ENCODE measurements at regions not wholly inside any gene's neighbourhood (a gene's known extent, or its start where the extent isn't known, plus 50 kb on each side); places are given as distances from the start of the nearest gene placed in this dataset.

- TF ChIP-seq KLF8 (tag by site-specific recombination; IDR thresholded peaks at IDR 0.05), result no peak
- TF ChIP-seq BCL11B (tag by site-specific recombination; IDR thresholded peaks at IDR 0.05; ENCODE audit: low read depth), result no peak
- TF ChIP-seq ZNF394 (tag by site-specific recombination; IDR thresholded peaks at IDR 0.05; ENCODE audit: borderline replicate concordance), result no peak
- TF ChIP-seq ZSCAN30 (tag by site-specific recombination; IDR thresholded peaks at IDR 0.05), result no peak
- TF ChIP-seq ZNF311 (tag by site-specific recombination; IDR thresholded peaks at IDR 0.05; ENCODE audit: borderline replicate concordance), result no peak
- no peak for TF ChIP-seq ZNF521 (tag by site-specific recombination; IDR thresholded peaks at IDR 0.05)
- no peak for TF ChIP-seq ZBTB11 (tag by site-specific recombination; conservative IDR thresholded peaks at IDR 0.05; ENCODE audit: low read depth)
These were observed 1048.8 kb upstream of the EEF2KMT start (continued) for GRCh38 chr16:6146356-6146755.

GRCh38 chr16:6144463-6144862 is 1046.9 kb upstream of the EEF2KMT start:
- ChIA-PET POLR2A (no interaction called here), CTCF (no interaction called here)
- no peak overlapping the region for H3K4me3 ChIP-seq (ENCODE audit: low read depth, low read length)
- TF ChIP-seq ZNF138 (tag by site-specific recombination; IDR thresholded peaks at IDR 0.05; ENCODE audit: borderline replicate concordance) (no peak), ZNF530 (tag by site-specific recombination; IDR thresholded peaks at IDR 0.05; ENCODE audit: low read depth) (no peak), ZNF175 (tag by site-specific recombination; IDR thresholded peaks at IDR 0.05) (no peak)
- no peaks in the 10 kb centered on the region for H3K9me3 ChIP-seq (ENCODE audit: control insufficient read depth, insufficient read depth, low read depth, low read length)
- no peaks in the 10 kb centered on the region for H3K36me3 ChIP-seq (ENCODE audit: control insufficient read depth in 2 of 2, insufficient read depth in 1 of 2, low read length in 2 of 2)
- no peaks in the 10 kb centered on the region for H3K4me1 ChIP-seq (ENCODE audit: control insufficient read depth, insufficient read depth, low read length)
- H3K27ac ChIP-seq (ENCODE audit: extremely low read depth, low read depth, low read length), result no peak overlapping the region

- H3K27ac ChIP-seq (ENCODE audit: extremely low read depth, low read depth, low read length), result no peak overlapping the region
- TF ChIP-seq ZBTB6 (tag by site-specific recombination; IDR thresholded peaks at IDR 0.05), result no peak
- TF ChIP-seq ZNF341 (tag by site-specific recombination; IDR thresholded peaks at IDR 0.05; ENCODE audit: low read depth), result no peak
- no peak for TF ChIP-seq ZNF791 (tag by site-specific recombination; IDR thresholded peaks at IDR 0.05)
- H3K4me3 ChIP-seq (ENCODE audit: low read depth, low read length), result no peak overlapping the region
- ChIA-PET POLR2A (no interaction called here), CTCF (no interaction called here)
- no peaks in the 10 kb centered on the region for H3K4me1 ChIP-seq (ENCODE audit: control insufficient read depth, insufficient read depth, low read length)
- no peaks in the 10 kb centered on the region for H3K36me3 ChIP-seq (ENCODE audit: control insufficient read depth in 2 of 2, insufficient read depth in 1 of 2, low read length in 2 of 2)
- no peaks in the 10 kb centered on the region for H3K9me3 ChIP-seq (ENCODE audit: control insufficient read depth, insufficient read depth, low read depth, low read length)
These were observed 1045.4 kb upstream of the EEF2KMT start for GRCh38 chr16:6143020-6143419.

GRCh38 chr16:6133009-6133557 is 1035.5 kb upstream of the EEF2KMT start:
- POLR2A ChIA-PET, result no interaction called here
- Histone ChIP-seq H3K4me3 (ENCODE audit: low read depth, low read length) (no peak overlapping the region), H3K27ac (ENCODE audit: extremely low read depth, low read depth, low read length) (no peak overlapping the region), H3K36me3 (ENCODE audit: control insufficient read depth in 2 of 2, insufficient read depth in 1 of 2, low read length in 2 of 2) (no peaks in the 10 kb centered on the region), H3K9me3 (ENCODE audit: control insufficient read depth, insufficient read depth, low read depth, low read length) (no peaks in the 10 kb centered on the region), H3K4me1 (ENCODE audit: control insufficient read depth, insufficient read depth, low read length) (no peaks in the 10 kb centered on the region)
- CTCF ChIA-PET, result no interaction called here
- no peak for TF ChIP-seq HOXD13 (CRISPR knock-in tag; IDR thresholded peaks at IDR 0.05; ENCODE audit: borderline replicate concordance)
- TF ChIP-seq ZNF335 (tag by site-specific recombination; conservative IDR thresholded peaks at IDR 0.05), result no peak
- no peak for TF ChIP-seq ZNF2 (tag by site-specific recombination; IDR thresholded peaks at IDR 0.05)
- no peak for TF ChIP-seq ZNF398 (tag by site-specific recombination; IDR thresholded peaks at IDR 0.05)
- no peak for TF ChIP-seq ZNF155 (tag by site-specific recombination; IDR thresholded peaks at IDR 0.05)
- no peak for TF ChIP-seq MZF1 (tag by site-specific recombination; IDR thresholded peaks at IDR 0.05; ENCODE audit: borderline replicate concordance)
- no peak for TF ChIP-seq ZNF157 (tag by site-specific recombination; IDR thresholded peaks at IDR 0.05)
- no peak for TF ChIP-seq ZNF324 (tag by site-specific recombination; IDR thresholded peaks at IDR 0.05)
- no peak for TF ChIP-seq ZNF169 (tag by site-specific recombination; IDR thresholded peaks at IDR 0.05)
- no peak for TF ChIP-seq ZNF239 (tag by site-specific recombination; IDR thresholded peaks at IDR 0.05)

All from HEK293 (cell line).